ENCODE measurements at regions not wholly inside any gene's neighbourhood (a gene's known extent, or its start where the extent isn't known, plus 50 kb on each side); places are given as distances from the start of the nearest gene placed in this dataset.
A peak's percentile ranks its signal among the peaks of the same experiment; 100 is the strongest.

- intact Hi-C loops (cut with DNase I), result loop anchor here in 1 of 2 donors (10.0 kb wide), 1 partner anchor 158 kb away; no protein-coding TSS in a partner anchor
- ATAC-seq, result no peak
- no peak for DNase-seq
These were observed 245.8 kb downstream of the ETAA1 start for GRCh38 chr2:67642961-67643360.

- no peak for ATAC-seq
These were observed 248.4 kb downstream of the ETAA1 start for GRCh38 chr2:67645280-67646138.

DNA sequence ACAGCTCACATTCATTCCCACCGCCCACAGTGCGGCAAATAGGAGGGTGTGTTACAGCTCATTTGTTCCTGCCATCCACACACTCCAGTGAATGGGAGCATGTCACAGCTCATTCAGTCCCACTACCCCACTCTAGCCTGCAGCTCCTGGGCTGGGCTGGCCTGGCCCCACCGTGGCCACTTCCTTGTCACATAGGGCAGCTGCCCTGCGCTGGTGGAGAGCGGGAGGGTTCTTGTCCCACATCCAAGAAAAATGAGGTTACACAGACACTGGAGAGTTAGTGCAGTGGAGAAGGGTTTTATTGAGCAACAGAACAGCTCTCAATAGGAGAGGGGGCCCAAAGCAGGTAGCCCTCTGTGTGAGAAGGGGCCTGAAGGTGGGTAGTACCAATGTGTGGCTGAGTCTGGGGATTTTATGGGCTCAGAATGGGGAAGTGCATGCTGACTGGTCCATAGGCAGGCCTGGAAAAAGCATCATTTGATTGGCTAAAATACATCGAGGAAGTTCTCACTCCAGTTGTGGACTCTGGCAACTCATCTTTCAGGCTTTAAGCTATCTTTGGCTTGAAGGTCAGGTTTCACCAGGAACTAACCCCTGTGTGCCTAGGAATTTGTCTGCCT is 249.7 kb downstream of the ETAA1 start:
- intact Hi-C loops (cut with DNase I), result loop anchor here in 1 of 2 donors (5.0 to 10.0 kb wide), 2 partner anchors 162 to 1215 kb away; no protein-coding TSS in a partner anchor
- DNase-seq (no peak), ATAC-seq (no peak)

More at GRCh38 chr2:67645280-67646138, 248.4 kb downstream of the ETAA1 start:
- no peak for DNase-seq
- intact Hi-C loops (cut with DNase I), result loop anchor here in 1 of 2 donors (5.0 to 10.0 kb wide), 2 partner anchors 161 to 1213 kb away; no protein-coding TSS in a partner anchor

GRCh38 chr2:67649331-67650261 is 252.5 kb downstream of the ETAA1 start:
- peak; percentile 31 for DNase-seq
- intact Hi-C loops (cut with DNase I), result loop anchor here in 1 of 2 donors (2.0 to 10.0 kb wide), 5 partner anchors 83 to 1217 kb away; no protein-coding TSS in a partner anchor
- ATAC-seq, result peak; percentile 69 to 79

GRCh38 chr2:67650291-67651133 is 253.4 kb downstream of the ETAA1 start:
- peak; percentile 93 to 96 for ATAC-seq
- intact Hi-C loops (cut with DNase I), result loop anchor here in 1 of 2 donors (5.0 to 10.0 kb wide), 2 partner anchors 192 to 306 kb away; no protein-coding TSS in a partner anchor
- DNase-seq, result peak; percentile 79

DNA sequence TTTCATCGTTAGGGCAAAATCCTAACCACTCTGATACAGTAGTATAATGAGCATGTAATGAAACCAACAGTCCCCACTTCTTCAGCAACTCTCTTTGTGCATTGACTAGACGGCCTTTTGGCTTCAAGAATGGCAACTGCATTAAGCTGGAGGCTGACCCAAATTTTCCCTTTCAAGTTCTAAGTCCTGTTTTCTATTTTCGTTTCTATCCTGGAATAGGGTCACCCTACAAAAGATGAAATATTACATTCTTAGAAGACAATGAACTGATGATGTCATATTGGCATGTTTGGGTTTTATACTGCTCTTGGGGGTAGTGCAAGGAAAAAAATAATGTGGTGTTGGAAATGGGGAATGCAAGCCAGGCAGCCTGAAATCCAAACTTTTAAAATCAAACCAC is 254.4 kb downstream of the ETAA1 start:
- no peak for ATAC-seq
- intact Hi-C loops (cut with DNase I), result loop anchor here in 1 of 2 donors (5.0 to 10.0 kb wide), 2 partner anchors 191 to 307 kb away; no protein-coding TSS in a partner anchor
- DNase-seq, result no peak

DNA sequence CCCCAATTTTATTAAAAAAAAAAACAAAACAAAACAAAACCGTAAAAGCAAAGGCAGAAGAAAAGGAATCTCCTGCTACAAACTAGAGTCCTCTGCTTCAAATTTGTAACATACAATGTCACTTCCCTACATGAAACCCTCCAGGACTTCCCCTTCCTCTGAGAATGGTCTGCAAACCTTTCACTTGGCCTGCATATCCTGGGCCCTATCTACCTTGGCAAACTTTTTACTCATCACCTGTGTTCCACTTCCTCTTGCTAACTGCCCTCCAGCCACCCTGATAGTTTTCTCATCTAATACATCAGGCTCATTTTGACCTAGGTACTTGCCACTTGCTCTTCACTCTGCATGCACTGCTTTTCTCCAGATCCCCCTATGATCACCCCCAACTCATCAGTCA is 255.5 kb downstream of the ETAA1 start:
- intact Hi-C loops (cut with DNase I), result loop anchor here in 1 of 2 donors (5.0 to 10.0 kb wide), 2 partner anchors 190 to 308 kb away; no protein-coding TSS in a partner anchor
- DNase-seq (no peak), ATAC-seq (no peak)

GRCh38 chr2:67656875-67657274 is 259.7 kb downstream of the ETAA1 start:
- intact Hi-C loops (cut with DNase I), result loop anchor here in 1 of 2 donors (10.0 kb wide), 1 partner anchor 312 kb away; no protein-coding TSS in a partner anchor
- ATAC-seq (peak in 1 of 2 donors; percentile 54), DNase-seq (no peak)

- intact Hi-C loops (cut with DNase I), result loop anchor here in 1 of 2 donors (10.0 kb wide), 1 partner anchor 314 kb away; no protein-coding TSS in a partner anchor
- no peak for DNase-seq
- ATAC-seq, result no peak
These were observed 261.7 kb downstream of the ETAA1 start for GRCh38 chr2:67658820-67659219.

- DNase-seq, result no peak
- intact Hi-C loops (cut with DNase I), result no loop called here
- ATAC-seq, result no peak
These were observed 263.0 kb downstream of the ETAA1 start for GRCh38 chr2:67660015-67660602.

DNA sequence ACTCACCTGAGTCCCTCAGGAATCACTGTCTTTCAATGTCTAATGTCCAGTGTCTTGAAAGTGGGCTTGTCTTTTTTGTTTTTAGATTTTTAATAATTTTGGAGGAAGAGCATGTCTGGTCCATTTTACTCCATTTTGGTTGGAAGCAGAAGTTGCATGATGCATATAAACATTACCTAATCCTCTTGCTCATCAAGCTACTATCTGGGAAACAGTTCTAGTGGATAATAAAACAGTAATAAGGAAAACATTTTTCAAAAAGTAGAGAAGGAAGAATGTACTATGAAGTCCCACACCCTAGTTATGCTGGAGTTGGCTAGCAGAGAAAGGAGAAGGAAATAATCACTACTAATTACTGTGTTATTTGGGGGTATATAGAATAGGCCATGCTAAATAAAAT is 263.7 kb downstream of the ETAA1 start:
- DNase-seq, result no peak
- ATAC-seq, result no peak
- intact Hi-C loops (cut with DNase I), result no loop called here

- intact Hi-C loops (cut with DNase I), result no loop called here
- ATAC-seq (no peak), DNase-seq (no peak)
These were observed 265.1 kb downstream of the ETAA1 start for GRCh38 chr2:67662222-67662621.

DNA sequence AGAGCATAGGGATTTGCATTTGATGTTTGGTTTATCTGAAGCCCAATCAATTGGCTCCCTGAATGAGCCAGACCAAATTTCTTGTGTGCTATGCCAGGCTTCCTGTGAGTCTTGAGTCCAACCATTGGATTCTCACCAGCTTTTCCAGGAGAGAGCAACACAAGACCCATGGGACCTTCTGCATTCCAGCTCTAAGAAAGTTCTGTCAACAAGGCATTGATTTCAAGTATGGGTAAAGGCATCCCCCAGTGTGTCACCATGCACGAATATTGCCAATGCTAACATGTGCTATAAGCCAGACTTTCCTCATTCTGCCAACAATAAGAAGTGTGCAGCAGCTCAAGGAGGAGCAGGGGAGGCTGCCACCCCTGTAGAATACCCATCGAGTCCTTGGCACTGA is 266.6 kb downstream of the ETAA1 start:
- intact Hi-C loops (cut with DNase I), result no loop called here
- peak in 1 of 2 donors; percentile 74 for ATAC-seq
- no peak for DNase-seq

GRCh38 chr2:67666386-67667053 is 269.4 kb downstream of the ETAA1 start:
- ATAC-seq (peak; percentile 69 to 71), DNase-seq (no peak)
- intact Hi-C loops (cut with DNase I), result no loop called here

DNA sequence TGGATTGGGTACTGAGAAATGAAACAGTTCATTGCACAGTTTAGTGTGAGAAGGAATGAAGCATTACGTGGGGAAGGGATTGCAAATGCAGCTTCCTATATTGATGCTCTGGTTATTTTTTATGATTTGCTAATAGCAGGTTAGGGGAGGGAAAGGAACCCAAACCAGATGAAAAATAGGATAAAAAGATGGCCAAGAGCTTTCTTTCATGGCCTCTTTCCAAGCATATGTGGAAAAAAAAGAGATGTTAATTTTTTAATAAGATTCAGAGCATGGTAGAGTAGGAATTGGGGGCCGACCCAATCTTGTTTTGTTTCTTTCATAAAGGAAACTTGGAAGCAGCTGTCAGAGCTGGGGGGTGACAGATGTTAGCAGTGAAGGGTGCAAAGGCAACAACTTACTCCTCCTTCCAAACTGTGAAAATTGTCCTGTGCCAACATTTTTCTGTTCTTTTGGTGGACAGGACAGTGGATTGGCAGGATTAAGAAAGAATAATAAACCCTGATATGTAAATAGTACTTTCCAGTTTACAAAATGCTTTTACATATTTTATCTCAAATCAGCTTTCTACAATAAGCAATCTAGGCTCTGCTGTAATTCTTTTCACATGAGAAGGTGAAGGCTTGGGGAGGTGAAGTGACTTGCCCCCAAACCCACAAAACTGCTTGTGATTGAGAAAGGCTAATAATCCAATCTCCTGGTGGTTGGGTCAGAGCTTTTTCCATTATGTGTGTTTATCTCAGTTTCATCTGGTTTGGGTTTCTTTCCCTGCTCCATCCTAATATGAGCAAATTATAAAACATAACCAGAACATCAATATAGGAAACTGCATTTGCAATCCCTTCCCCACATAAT is 270.1 kb downstream of the ETAA1 start:
- ATAC-seq (no peak), DNase-seq (no peak)
- intact Hi-C loops (cut with DNase I), result no loop called here

GRCh38 chr2:67668538-67668937 is 271.4 kb downstream of the ETAA1 start:
- ATAC-seq (no peak), DNase-seq (no peak)
- intact Hi-C loops (cut with DNase I), result no loop called here

All from left cardiac atrium (tissue), 4 donors.